ENCODE measurements at regions not wholly inside any gene's neighbourhood (a gene's known extent, or its start where the extent isn't known, plus 50 kb on each side); places are given as distances from the start of the nearest gene placed in this dataset.

DNA sequence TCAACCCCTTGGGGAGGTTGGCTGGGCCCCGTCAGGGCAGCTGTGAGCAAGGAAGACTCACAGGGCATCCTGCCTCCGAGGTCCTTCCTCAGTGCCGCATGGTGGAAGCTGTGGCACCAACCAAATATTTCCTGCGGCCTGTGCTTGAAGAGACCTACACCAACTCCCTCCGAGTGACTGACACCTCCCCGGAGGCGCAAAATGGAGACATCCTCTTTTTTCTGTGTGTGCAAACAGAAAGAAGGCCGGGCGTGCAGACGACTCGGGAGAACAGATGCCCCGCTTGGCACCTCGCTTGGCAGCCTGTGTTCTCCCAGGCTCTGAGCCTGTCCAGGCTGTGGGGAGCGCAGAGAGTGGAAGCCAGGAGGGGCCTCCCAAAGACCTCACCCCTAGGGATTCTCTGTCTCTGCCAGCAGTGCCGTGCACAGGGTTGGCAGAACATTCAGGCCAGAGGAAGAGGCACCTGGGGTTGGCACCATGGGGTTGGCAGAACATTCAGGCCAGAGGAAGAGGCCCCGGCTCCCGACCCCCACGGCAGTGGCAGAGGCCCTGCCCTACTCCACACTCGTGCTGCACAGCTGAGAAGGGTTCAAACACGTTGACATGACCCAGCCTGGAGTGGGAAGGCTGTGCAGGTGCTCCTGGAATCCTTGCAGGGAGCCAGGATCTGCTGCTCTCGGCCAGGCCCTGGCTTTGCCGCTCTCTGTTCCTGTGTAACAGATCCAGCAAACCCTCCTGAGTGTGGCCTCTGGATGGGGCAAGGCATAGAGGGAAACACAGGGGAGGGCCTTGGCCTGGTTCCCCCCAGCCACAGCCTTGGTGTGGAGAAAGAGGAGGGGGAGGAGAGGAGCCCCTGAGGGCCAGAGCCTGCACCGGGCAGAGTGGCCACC, 805.5 kb downstream of the BRD1 start:
- TF ChIP-seq CTCF (IDR thresholded peaks at IDR 0.05) = no peak
- TF ChIP-seq POLR2A (IDR thresholded peaks at IDR 0.05) = no peak

All from heart left ventricle (tissue), 13 donors.